GM21529 (cell line): ENCODE measurements at regions not wholly inside any gene's neighbourhood (a gene's known extent, or its start where the extent isn't known, plus 50 kb on each side); places are given as distances from the start of the nearest gene placed in this dataset.
A peak's percentile ranks its signal among the peaks of the same experiment; 100 is the strongest.
"Not testable (repeated sequence)": the region's sequence is repeated elsewhere in the genome, so short reads cannot be mapped to it uniquely, and the experiment has no call there.

ENCODE experiments used
- ATAC-seq: cut with Tn5 transposase; IDR thresholded peaks from one replicate; pipeline ENCODE4 v1.9.1; 2021; ENCODE audit not compliant: unreplicated experiment

DNA sequence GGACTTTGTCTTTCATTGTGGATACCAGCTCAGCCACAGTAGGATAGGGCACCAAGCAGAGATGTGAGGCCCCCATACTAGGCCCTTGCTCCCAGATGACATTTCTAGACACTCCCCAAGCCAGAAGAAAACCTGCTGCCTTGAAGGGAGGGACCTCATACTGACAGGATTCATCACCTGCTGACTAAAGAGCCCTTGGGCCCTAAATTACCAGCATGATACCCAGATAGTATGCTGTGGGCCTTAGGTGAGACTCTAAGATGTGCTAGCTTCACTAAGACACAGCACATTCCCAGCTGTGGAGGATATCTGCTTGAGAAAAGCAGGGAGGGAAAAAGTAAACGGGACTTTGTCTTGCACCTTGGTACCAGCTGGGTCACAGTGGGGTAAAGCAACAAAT lies 324.0 kb downstream of the TBL1XR1 start:
- peak; percentile 9 for ATAC-seq

DNA sequence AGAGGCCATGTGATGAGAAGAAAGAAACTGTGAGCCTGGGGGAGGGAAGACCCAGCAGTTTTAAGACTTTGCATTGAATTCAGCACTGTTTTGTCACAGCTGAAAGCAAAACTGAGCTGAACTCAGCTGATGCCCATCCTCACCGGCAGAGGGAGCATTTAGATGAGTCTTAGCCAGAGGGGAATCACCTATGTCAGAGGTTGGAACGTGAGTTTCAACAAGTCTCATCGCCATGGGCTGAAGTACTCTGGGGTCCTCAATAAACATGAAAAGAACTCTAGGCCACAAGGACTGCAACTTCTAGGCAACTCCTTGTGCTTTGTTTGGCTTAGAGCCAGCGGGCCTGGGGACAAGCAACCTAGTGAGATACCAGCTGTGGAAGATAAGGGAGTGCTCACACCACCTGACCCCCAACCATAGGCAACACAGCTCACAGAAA lies 324.5 kb downstream of the TBL1XR1 start:
- ATAC-seq: peak; percentile 98

DNA sequence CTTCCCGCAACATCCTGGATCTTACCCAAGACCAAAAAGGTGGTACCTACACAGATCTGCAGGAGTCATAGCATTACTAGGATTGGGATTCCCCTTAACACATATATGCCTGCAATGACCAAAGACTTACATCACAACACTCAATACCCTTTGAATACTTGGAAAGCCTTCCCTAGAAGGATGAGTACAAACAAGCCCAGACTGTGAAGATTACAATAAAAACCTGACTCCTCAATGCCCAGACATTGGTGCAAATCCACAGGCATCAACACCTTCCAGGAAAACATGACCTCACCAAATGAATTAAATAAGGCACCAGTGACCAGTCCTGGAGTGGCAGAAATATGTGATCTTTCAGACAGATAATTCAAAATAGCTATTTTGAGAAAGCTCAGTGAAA lies 326.8 kb downstream of the TBL1XR1 start:
- no peak for ATAC-seq

DNA sequence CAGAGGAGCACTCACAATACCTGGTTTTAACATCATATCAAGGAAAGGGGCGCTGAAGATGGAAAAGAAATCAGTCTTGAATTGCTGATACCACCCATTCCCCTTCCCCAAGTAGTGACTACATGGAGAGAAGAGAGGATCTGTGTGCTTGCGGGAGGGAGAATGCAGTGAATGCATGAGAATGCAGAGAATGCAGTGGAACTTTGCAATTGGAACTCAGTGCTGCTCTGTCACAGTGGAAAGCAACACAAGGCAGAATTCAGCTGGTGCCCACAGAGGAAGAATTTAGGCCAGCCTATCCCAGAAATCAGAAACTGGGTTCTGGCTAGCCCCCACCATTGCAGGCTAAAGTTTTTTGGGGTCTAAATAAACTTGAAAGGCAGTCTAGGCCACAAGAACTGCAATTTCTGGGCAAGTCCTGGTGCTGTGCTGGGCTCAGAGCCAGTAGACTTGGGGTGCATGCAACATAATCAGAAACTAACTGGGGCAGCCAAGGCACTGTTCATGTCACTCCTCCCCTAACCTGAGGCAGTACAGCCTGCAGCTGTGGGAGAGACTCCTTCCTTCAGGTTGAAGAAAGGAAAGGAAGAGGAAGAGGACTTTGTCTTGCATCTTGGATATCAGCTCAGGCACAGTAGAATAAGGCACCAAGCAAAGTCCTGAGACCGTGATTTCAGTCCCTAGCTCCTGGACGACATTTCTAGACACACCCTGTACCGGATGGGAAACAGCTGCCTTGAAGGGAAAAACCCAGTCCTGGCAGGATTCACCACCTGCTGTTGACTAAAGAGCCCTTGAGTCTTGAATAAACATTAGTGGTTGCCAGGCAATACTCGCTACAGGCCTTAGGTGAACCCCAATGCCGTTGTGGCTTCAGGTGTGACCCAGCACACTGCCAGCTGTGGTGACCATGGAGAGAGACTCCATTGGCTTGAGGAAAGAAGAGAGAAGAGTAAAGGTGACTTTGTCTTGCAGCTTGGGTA lies 329.3 kb downstream of the TBL1XR1 start:
- ATAC-seq: no peak

DNA sequence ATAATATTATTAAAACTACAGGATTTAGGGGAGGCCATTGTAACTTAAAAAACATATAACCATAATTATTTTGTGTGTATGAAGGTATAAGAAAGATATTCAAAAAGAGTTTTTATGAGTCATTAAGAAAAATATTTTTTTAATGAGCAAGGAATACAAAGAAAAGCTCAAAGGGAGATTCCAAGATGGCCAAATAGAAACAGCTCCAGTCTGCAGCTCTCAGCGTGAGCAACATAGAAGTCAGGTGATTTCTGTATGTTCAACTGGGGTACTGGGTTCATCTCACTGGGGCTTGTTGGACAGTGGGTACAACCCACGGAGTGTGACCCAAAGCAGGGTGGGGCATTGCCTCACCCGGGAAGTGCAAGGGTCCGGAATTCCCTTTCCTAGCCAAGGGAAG lies 336.1 kb downstream of the TBL1XR1 start:
- no peak for ATAC-seq

DNA sequence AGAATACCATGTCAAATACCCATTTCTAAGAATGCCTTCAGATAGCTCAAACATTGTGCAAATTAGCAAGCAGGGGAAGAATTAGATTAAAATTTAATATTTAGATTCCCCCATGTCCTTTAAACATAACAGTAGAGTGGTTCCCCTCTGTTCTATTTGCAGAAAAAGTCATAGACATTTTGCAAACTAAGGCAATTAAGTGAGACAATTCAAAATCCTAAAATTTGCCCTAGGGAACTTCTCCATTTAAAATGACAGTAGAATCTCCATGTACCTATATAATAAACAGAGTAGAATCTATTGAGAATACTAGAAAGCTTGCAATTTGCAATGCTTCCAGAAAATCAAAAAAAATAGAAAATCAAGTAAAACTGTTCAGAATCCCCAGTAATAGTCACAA lies 340.6 kb downstream of the TBL1XR1 start:
- ATAC-seq: no peak

DNA sequence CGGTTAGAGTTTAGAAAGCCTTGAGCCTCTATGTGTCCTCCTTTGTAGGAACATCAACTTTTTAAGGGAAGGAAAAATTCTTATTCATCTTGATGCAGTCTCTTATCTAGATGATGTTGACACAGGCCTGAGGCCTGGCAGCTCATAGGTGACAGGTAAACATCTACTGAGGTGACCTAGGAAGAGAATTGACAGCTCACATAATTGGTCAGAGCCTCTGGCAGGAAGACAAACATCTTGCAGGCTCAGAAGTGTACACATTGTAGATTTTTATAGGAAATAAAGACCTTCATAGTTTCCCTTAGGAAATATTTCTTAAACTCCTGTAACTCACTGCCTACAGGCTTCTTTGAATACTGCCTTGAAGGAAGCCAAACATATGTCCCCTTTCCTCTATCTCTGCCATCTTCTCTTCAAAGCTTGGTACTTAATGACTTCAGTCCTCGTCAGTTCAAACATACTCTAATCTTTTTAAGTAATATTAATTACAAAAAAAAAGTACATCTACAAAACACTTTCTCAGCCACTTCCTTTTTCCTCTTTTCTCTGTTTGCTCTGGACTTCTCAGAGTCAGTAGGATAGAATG lies 341.3 kb downstream of the TBL1XR1 start:
- ATAC-seq: no peak

DNA sequence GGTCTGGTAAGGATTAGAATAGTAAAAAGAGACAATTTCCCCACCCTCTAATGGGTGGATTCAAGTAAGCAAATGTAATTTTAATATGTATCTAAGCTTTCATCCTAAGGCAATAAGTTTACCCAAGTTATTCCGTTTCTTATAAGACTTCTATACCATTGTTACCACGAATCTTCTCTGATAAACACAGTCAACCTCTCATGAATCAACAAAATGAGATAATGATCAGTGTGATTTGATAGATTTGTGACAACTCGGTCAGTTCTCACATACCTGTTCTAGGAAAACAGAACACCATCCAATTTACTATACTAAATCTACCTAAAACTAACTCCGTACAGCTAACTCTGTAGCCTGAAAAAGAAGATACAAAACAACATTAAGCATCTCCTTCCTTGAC lies 342.1 kb downstream of the TBL1XR1 start:
- no peak for ATAC-seq

DNA sequence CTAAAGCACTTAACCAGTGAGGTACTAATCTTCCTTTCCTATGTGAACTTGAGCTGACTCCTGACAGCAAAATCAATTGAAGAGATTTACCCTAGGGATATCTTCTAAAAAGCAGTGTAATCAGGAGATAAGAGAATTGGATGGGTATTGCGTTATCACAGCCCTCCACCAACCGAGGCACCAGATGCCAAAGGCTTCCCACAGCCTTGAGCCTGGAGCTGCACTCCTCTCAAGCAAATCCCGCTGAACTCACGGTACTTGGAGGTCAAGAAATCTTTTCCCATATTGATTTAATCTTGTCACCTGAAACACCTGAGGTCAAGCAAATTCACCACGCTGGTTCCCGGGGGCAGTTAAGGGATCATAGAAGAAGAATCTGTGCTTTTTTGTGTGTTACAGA lies 346.8 kb downstream of the TBL1XR1 start:
- no peak for ATAC-seq

DNA sequence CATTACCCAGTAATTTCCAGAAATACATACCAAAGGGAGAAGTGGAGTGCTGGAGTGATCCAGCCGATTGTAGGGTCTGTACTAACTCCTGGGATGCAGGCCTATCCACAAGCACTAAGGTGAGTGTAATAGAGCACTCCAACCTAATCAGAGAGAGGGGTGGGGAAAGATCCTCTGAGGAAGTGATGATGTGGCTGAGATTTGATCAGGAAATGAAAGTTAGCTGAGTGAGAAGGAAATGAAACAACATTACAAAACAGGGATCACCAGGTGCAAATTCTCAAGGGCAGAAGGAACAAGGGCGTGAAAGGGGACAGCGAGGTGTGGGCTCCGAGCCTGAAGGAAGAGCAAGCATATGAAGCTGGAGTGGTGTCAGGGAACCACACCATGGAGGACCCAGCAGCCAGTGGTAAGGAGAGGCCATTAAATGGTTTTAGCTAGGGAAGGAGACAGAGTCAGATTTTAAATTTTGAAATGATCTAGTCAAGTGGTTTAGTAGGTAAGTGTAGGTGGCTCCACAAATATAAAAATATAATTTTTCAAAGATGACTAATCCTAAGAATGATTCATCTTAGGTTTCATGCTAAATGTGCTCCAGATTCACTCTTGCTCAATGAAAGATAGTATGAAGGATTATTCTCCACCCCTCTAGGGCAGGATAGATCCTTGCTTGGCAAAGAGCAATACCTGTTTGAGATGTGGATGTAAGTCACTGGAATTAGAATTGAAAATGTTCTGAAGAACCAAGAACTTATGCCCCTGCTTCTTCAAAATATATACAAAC lies 348.7 kb downstream of the TBL1XR1 start:
- no peak for ATAC-seq

DNA sequence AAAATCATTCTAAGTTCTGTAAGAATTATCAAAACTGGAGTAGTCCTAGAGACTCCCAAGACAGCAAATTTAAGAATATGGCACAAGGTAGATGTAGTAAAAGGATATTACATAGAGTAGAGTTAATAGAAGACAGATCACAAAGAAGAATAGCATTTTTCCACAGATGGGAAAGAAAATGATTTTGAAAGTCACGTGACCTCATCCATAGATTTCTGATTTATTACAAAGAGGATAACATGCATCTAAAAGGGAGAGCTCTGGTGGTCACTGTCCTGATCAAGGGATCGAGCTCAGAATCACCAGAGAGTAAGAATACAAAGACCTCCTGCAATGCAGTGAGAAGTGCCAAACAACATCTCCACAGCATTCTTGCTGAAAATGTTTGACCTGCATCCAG lies 354.4 kb downstream of the TBL1XR1 start:
- no peak for ATAC-seq

DNA sequence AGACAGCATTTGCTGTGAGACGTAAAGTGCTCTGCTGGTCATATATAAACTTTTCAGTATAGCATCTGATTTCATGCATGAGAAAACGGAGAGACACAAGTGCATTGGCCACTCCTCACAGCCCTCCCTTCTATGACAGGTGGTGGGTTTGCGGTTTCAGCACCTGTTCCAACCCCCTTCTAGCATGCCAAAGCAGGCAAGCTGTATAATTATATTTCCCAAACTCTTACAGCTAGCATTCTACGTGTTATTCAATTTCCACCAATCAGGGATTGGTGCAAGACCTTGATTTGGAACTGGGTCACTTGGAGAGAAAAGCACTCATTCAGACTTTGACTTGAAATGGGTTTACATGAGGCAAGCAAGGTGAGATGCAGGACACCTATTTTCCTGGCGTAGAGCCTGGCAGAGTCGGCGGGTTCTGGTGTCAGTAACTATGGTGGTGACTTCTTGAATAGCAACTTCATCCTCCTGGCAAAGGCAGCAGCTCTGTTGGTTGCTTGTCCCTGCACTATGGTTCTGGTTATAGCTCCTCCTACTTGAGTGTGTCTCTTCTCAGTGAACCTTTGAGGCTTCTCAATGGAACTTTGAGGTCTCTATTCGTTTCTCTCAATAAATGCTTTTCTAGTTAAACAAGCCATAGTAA lies 356.5 kb downstream of the TBL1XR1 start:
- no peak for ATAC-seq

DNA sequence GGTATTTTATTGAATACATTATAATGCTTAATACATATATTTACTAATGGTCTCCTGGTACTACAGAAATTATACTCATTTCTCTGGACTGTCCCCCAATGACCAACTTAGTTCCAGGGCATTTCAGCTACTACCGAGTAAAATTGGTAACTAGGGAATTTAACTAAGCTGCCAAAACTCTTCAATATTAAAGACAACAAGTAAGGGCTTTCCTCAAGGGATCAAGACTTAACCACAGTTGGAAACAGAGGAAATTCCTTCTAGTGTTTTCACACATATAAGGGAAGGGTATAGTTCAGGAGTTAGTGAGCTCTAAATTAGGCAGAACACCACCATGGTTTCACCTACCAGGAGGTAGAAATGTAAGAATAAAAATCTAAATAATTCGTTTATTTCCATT lies 357.4 kb downstream of the TBL1XR1 start:
- ATAC-seq: no peak

DNA sequence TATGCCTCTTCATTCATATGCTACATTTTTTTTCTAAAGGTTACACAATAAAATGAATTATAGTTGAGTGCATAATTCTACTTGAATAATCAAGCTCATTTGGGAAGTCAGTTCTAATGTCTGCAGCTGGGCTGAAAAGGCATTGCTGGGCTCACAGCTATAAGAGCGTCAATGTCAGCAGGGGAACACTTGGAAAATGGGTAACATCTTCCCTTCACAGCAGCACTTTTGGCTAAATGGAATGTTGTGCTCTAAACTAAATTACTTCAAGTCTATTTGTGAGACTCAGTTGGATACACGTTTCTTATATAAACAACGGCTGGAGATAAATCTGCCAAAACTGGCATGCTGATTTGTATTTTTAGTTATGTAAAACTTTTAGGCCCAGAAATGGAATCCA lies 357.8 kb downstream of the TBL1XR1 start:
- no peak for ATAC-seq

DNA sequence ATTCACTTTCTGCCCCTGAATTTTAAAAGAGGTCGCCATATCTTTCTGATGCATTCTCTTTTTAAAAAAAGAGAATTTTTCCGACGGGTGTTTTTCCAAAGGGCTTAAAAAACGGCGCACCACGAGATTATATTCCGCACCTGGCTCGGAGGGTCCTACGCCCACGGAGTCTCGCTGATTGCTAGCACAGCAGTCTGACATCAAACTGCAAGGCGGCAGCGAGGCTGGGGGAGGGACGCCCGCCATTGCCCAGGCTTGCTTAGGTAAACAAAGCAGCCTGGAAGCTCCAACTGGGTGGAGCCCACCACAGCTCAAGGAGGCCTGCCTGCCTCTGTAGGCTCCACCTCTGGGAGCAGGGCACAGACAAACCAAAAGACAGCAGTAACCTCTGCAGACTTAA lies 370.0 kb downstream of the TBL1XR1 start:
- ATAC-seq: not testable (repeated sequence)

DNA sequence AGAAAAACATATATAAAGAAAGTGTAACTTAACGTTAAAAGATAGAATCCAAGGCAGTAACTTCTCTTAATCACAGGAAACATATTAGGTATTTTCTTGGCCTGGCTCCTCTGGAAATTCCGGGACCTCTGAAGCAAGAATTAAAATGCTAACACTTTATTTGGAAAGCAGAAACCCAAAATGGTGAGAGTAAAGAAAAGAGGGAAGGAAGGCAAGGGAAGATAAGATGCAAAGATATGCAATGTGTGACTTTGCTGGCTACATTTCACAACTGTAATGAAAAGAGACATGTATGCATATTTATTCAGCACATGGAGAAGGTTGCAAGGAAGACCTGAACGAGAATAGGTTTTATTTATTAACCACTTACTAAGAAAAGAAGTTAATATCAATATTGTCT lies 372.5 kb downstream of the TBL1XR1 start:
- no peak for ATAC-seq

DNA sequence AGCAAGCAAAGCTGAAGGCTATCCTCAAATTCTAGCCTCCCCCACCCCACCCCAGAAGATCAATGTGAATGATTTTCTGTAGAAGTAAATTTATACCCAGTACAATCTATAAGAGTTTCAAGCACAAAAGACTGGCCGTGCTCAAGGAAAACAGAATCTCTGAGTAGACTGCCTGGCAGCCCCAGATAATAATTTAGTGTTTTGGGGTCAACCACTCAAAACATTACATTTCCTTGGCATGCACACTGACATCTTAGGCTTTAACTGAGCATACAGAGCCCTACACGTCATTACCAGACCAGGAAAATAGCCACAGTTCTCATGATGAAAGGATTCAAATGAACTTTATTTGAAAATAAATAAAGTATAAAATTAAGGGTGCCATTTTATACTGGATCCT lies 376.5 kb downstream of the TBL1XR1 start:
- no peak for ATAC-seq

DNA sequence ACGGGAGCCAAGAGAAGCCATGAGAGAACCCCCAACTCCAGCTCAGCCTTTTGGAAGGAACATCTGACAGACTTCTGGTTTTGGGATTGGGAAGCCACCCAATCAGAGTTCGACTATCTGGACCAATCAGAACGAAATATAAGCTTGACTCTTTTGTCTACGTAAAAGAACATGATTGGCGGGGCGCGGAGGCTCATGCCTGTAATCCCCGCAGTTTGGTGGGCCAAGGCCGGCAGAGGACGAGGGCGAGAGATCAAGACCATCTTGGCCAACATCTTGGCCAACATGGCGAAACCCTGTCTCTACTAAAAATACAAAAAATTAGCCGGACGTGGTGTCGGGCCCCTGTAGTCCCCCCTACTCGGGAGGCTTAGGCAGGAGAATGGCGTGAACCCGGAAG lies 380.3 kb downstream of the TBL1XR1 start:
- no peak for ATAC-seq

DNA sequence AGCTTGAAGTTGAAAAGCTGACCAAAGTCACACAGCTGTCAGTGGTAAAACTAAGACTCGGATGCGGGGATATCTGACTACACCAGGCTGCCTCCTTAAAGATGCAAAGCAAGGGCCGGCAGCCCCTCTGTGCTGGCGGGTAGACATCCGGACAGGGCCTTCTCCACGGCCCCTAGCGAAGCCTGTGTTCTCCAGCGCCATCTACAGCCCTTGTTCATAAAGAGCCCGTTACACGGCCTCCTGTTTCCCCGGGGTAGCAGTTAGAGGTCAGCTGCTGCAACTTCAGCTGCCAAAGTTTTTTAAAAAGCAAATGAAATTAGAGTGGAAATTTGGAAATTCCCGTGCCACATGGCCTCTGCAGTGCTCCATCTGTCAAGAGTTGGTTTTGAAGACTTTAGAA lies 383.0 kb downstream of the TBL1XR1 start:
- peak; percentile 97 for ATAC-seq

DNA sequence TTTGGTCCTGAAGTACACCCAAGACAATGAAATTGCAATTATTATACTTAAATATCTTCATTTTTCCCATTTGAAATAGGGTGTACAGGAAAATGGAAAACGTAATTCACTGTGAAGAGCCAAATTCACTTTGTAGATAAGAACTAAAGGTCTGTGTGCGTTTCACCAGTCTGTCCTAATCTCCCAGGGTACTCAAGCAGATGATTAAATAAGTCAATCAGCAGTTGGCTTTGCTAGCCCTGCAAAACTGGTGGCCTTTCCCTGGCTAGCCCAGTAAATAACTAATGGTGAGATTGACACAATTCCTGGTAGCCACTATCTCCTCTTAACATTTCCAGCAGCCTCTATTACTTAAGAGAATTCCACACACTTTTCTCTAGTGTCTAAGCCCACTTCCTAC lies 389.3 kb downstream of the TBL1XR1 start:
- ATAC-seq: no peak

DNA sequence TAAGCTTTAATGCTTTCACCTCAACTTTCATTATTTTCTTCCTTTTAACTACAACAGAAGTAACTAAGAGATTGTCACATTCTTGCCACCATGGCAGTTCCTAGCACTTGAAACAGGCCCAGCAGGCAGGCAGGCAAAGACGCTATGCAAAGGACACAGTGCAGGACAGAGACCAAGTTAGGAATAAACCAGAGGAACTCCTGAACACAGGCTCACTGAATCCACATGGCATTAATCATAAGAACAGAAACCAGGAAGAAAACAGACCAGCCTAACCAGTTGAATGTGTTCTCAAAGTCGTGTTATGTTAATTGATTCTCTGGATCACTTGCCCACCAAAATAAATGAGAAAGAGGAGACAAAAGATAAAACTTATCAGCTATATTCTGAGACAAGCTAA lies 397.6 kb downstream of the TBL1XR1 start:
- no peak for ATAC-seq
